ENCODE measurements at regions not wholly inside any gene's neighbourhood (a gene's known extent, or its start where the extent isn't known, plus 50 kb on each side); places are given as distances from the start of the nearest gene placed in this dataset.

DNA sequence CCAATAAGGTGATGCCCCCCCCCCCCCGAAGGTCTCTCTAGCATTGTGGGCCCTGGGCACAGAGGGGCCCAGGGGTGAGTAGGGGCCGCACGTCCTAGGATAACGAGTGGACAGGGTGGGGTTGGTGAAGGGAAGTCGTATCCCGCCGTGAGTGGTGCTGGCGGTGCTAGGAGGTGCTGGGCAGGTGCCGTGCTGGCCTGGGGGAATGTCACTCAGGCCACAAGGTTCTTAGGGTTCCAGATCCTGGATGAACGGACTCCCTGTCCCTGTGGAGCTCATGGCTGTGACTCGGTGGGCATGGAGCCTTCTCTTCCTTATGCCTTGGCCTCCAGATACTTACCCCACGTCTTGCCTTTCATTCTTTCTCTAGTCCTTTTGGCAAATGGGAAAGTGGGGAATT lies 157.4 kb upstream of the SOX1 start:
- Histone ChIP-seq H3K9me3 (ENCODE audit: control insufficient read depth, low read length) (no peaks in the 10 kb centered on the region), H3K4me1 (ENCODE audit: control insufficient read depth, insufficient read depth, low read length) (no peaks in the 10 kb centered on the region), H3K27ac (ENCODE audit: insufficient read depth, low read depth, low read length, poor library complexity, severe bottlenecking) (no peak overlapping the region), H3K27me3 (ENCODE audit: control insufficient read depth, insufficient read depth, low read length, poor library complexity, severe bottlenecking) (no peaks in the 10 kb centered on the region), H3K4me3 (ENCODE audit: insufficient read depth, low read depth, low read length) (no peak overlapping the region), H3K36me3 (ENCODE audit: control insufficient read depth, insufficient read depth, low read length) (no peaks in the 10 kb centered on the region)
- whole genome bisulfite sequencing, 2 experiments = 93 to 94% methylated on average over 12 of the region's 12 CpGs

DNA sequence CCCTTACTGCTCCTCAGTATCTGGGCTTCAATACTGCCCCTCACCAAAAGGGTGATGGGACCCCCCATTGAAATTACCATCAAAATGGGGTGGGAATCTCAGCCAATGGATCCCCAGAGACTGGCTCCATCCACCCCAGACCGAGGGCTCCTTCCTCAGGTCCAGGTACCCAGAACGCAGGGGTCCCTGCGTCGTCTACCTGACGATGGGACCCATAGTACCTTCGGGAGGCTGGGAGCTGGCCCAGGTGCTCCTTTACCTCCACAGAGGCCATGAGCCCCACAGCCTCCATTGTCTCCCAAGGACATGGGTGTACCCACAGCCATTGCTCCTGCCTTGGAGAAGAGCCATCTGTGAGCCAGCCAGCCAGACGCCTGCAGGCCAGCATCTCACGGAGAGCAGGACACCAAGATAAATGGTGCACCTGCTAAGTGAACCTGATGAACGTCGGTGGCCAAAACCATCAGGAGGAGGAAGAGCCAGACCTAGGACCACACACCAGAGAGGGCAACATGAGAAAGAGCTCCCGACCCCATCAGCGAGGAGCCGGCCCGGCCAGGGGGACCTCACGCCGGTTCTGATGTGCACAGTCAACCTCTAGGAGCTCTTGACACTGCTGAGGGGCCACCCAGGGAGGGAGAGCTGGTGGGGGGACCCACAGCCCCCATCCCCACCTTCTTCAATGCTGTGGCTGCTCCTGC lies 156.8 kb upstream of the SOX1 start:
- Histone ChIP-seq H3K27ac (ENCODE audit: insufficient read depth, low read depth, low read length, poor library complexity, severe bottlenecking) (no peak overlapping the region), H3K36me3 (ENCODE audit: control insufficient read depth, insufficient read depth, low read length) (no peaks in the 10 kb centered on the region), H3K9me3 (ENCODE audit: control insufficient read depth, low read length) (no peaks in the 10 kb centered on the region), H3K4me3 (ENCODE audit: insufficient read depth, low read depth, low read length) (no peak overlapping the region), H3K27me3 (ENCODE audit: control insufficient read depth, insufficient read depth, low read length, poor library complexity, severe bottlenecking) (no peaks in the 10 kb centered on the region), H3K4me1 (ENCODE audit: control insufficient read depth, insufficient read depth, low read length) (no peaks in the 10 kb centered on the region)
- 94 to 95% methylated on average over 16 of the region's 16 CpGs for WGBS, 2 experiments

DNA sequence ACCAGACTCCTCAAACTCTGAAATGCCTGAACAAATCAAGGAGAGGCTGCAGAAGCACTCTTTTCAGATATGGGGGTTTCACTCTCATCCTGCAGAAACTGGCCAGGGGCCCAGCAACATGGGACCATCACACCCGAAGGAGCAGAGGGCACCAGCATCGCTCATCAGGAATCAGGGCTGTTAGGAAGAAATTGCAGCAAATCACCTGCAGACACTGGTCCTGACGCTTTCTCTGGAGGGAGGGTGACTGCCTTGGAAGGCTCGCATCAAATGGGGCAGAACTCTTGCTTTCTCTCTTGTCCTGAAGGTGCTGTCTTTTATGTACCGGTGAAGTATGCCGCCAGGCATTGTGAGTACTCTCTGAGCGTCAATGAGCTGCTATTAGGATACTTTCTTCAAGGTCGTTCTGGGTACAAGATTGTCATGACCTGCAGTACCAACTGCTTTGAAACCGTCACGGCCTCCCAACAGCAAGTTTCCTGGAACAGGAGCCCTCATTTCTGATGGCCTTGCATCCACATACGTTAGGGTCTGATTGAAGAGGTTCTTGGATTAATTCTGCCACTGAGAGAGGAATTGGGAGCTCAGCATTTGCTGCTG lies 155.7 kb upstream of the SOX1 start:
- WGBS, 2 experiments = 94% methylated on average over 11 of the region's 11 CpGs
- H3K9me3 ChIP-seq (ENCODE audit: control insufficient read depth, low read length) = no peaks in the 10 kb centered on the region
- H3K27ac ChIP-seq (ENCODE audit: insufficient read depth, low read depth, low read length, poor library complexity, severe bottlenecking) = no peak overlapping the region
- no peak overlapping the region for H3K4me3 ChIP-seq (ENCODE audit: insufficient read depth, low read depth, low read length)
- no peaks in the 10 kb centered on the region for H3K4me1 ChIP-seq (ENCODE audit: control insufficient read depth, insufficient read depth, low read length)
- H3K36me3 ChIP-seq (ENCODE audit: control insufficient read depth, insufficient read depth, low read length) = no peaks in the 10 kb centered on the region
- no peaks in the 10 kb centered on the region for H3K27me3 ChIP-seq (ENCODE audit: control insufficient read depth, insufficient read depth, low read length, poor library complexity, severe bottlenecking)

DNA sequence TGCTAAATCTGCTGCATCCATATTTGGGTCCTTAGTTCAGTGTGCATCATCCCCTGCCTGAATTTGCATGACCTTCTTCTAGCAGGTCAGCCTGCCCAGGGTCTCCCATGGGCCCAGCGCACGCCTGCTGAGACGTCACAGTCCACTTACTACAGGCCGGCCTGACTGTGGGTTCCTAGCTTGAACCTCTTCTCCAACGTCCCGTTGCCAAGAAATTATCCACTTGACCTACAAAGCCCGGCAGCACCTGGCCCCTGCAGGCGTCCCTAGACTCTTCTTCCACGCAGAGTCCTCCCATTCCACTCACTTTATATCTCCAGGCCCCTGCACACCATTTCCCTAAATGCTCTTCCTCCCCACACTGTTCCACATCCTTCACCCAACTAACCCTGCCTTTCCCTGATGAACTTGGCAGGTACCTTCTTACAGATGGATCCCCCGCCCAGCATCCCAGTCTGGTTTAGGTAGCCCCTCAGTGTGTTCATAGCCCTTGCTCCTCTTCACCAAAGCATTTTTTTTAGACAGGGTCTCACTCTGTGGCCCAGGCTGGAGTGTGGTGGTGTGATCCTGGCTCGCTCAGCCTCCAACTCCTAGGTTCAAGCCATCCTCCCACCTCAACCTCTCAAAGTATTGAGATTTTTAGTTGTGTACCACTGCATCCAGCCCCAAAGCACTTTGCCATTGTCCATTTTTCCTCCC lies 155.0 kb upstream of the SOX1 start:
- H3K9me3 ChIP-seq (ENCODE audit: control insufficient read depth, low read length) = no peaks in the 10 kb centered on the region
- WGBS, 2 experiments = 93 to 95% methylated on average over 11 of the region's 11 CpGs
- H3K27me3 ChIP-seq (ENCODE audit: control insufficient read depth, insufficient read depth, low read length, poor library complexity, severe bottlenecking) = no peaks in the 10 kb centered on the region
- H3K4me1 ChIP-seq (ENCODE audit: control insufficient read depth, insufficient read depth, low read length) = no peaks in the 10 kb centered on the region
- H3K36me3 ChIP-seq (ENCODE audit: control insufficient read depth, insufficient read depth, low read length) = no peaks in the 10 kb centered on the region
- no peak overlapping the region for H3K4me3 ChIP-seq (ENCODE audit: insufficient read depth, low read depth, low read length)
- H3K27ac ChIP-seq (ENCODE audit: insufficient read depth, low read depth, low read length, poor library complexity, severe bottlenecking) = no peak overlapping the region

DNA sequence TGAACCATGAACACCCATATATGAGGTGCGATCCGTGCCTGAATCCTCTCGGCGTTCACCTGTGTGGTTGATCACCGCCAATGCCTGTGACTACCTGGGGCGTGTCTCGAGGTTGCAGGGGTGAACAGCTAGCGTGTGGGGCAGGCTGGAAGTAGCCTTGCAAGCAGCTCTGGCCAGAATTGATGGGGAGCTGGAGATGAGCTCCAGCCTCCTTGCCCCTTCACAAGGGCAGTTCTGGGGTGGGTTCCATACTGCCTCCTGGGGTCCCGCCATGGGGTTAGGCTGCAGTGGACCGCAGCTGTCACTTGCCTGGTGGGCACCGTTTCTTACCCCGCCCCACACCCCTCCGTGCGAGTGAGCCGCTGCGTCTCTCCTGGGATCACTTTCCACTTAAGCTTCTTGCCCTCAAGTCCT lies 154.5 kb upstream of the SOX1 start:
- H3K27me3 ChIP-seq (ENCODE audit: control insufficient read depth, insufficient read depth, low read length, poor library complexity, severe bottlenecking) = no peaks in the 10 kb centered on the region
- H3K9me3 ChIP-seq (ENCODE audit: control insufficient read depth, low read length) = no peaks in the 10 kb centered on the region
- H3K4me1 ChIP-seq (ENCODE audit: control insufficient read depth, insufficient read depth, low read length) = no peaks in the 10 kb centered on the region
- 95% methylated on average over 16 of the region's 16 CpGs for WGBS, 2 experiments
- no peak overlapping the region for H3K27ac ChIP-seq (ENCODE audit: insufficient read depth, low read depth, low read length, poor library complexity, severe bottlenecking)
- H3K4me3 ChIP-seq (ENCODE audit: insufficient read depth, low read depth, low read length) = no peak overlapping the region
- no peaks in the 10 kb centered on the region for H3K36me3 ChIP-seq (ENCODE audit: control insufficient read depth, insufficient read depth, low read length)

DNA sequence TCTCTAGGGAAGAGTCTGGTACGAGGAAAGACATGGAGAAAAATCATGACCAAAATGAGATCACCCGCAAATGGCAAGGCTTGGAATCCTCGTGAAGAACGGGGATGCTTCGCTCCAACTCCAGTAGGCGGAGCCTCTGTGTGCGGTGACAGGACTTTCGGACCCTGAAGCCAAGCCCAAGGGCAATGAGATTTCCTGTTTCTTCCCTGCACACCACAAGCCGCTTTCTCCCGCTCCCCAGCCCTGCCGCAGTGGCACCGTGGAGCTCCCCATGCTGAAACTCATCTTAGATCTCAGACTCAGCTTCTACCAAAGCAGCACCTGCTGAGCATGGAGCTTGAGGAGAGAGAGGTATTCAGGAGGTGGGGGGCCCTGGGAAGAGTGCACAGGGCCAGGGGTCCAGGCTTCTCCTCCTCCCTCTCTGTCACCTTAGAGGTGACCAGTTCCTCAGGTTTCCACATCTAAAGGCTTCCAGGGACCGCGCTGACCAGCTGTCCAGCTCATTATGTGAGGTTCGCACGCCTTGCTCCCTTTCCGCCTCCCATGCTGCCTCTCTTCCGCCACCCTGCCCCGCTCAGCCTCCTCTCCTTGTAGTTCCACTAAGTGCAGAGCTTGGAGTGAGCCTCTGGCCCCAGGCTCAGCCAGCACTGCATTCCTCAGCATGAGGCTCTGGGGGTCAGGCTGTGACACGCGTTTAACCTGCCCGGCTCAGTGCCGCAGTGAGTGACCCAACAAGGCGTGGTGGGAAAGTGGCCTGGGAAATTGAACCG lies 153.8 kb upstream of the SOX1 start:
- no peaks in the 10 kb centered on the region for H3K36me3 ChIP-seq (ENCODE audit: control insufficient read depth, insufficient read depth, low read length)
- H3K27ac ChIP-seq (ENCODE audit: insufficient read depth, low read depth, low read length, poor library complexity, severe bottlenecking) = no peak overlapping the region
- H3K27me3 ChIP-seq (ENCODE audit: control insufficient read depth, insufficient read depth, low read length, poor library complexity, severe bottlenecking) = no peaks in the 10 kb centered on the region
- H3K4me1 ChIP-seq (ENCODE audit: control insufficient read depth, insufficient read depth, low read length) = no peaks in the 10 kb centered on the region
- WGBS, 2 experiments = 85 to 87% methylated on average over 25 of the region's 25 CpGs
- H3K4me3 ChIP-seq (ENCODE audit: insufficient read depth, low read depth, low read length) = no peak overlapping the region
- H3K9me3 ChIP-seq (ENCODE audit: control insufficient read depth, low read length) = no peaks in the 10 kb centered on the region

DNA sequence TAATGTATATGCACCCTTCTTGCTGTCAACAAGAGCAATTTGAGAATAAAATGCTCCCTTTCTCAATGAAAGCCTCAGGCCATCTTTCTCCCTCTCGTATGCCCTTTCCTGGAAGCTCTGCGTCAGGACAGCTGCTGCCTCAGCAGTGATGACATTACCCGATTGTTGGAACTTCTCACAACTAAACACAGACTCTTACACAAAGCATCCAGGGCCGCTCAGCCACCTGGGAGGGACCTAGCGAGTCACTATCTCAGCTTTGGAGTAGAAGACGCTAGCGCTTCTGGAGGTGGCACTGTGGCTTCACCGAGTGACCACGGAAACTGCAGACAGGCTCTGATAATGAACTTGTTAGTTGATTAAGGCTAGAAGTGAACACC lies 153.2 kb upstream of the SOX1 start:
- WGBS, 2 experiments = 87 to 95% methylated on average over 9 of the region's 9 CpGs
- Histone ChIP-seq H3K36me3 (ENCODE audit: control insufficient read depth, insufficient read depth, low read length) (no peaks in the 10 kb centered on the region), H3K27ac (ENCODE audit: insufficient read depth, low read depth, low read length, poor library complexity, severe bottlenecking) (no peak overlapping the region)

DNA sequence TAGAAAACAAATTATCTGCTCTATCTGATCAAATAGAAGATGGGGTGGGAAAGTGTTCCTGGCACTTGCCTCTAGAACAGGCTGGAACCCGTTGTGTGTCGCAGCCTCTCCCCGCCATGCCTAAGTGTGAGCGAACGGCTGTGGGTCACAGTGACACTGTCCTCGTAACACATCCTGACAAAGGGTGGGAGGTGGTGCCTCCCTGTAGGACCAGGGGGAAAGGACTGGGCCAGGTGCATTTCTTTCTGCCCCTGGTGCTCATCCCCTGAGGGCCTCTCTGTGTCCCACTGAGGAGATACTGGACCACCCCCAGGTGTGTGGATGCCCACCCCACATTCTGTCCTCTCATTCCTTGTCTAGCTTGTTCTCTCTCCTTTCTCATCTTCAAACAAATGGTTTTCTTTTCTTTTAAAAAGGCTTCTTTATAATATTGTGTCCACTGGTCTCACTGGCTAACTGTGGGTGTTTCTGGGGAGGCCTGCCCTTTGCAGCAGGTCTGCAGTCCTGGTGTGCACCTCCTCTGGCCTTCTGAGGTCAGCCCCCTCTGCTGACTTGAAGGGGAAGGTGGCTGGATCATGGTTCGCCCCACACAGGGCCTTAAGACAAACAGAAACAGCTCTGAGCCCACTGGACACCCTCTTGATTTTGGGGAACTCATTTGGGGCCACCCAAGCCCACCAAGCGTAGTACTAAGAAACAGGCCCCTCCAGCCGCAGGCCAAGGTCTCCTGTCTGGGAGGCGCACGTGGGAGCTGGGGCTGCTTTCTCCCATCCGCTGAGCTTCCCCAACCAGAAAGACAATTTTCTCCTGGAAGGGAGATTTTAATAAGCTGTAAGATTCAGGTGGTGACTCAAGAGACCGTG lies 152.5 kb upstream of the SOX1 start:
- Histone ChIP-seq H3K36me3 (ENCODE audit: control insufficient read depth, insufficient read depth, low read length) (no peaks in the 10 kb centered on the region), H3K9me3 (ENCODE audit: control insufficient read depth, low read length) (no peaks in the 10 kb centered on the region), H3K4me3 (ENCODE audit: insufficient read depth, low read depth, low read length) (no peak overlapping the region), H3K27ac (ENCODE audit: insufficient read depth, low read depth, low read length, poor library complexity, severe bottlenecking) (no peak overlapping the region), H3K4me1 (ENCODE audit: control insufficient read depth, insufficient read depth, low read length) (no peaks in the 10 kb centered on the region), H3K27me3 (ENCODE audit: control insufficient read depth, insufficient read depth, low read length, poor library complexity, severe bottlenecking) (no peaks in the 10 kb centered on the region)
- 95 to 97% methylated on average over 13 of the region's 13 CpGs for WGBS, 2 experiments

More for the DNA sequence above, 153.2 kb upstream of the SOX1 start:
- Histone ChIP-seq H3K4me3 (ENCODE audit: insufficient read depth, low read depth, low read length) (no peak overlapping the region), H3K4me1 (ENCODE audit: control insufficient read depth, insufficient read depth, low read length) (no peaks in the 10 kb centered on the region), H3K9me3 (ENCODE audit: control insufficient read depth, low read length) (no peaks in the 10 kb centered on the region), H3K27me3 (ENCODE audit: control insufficient read depth, insufficient read depth, low read length, poor library complexity, severe bottlenecking) (no peaks in the 10 kb centered on the region)

DNA sequence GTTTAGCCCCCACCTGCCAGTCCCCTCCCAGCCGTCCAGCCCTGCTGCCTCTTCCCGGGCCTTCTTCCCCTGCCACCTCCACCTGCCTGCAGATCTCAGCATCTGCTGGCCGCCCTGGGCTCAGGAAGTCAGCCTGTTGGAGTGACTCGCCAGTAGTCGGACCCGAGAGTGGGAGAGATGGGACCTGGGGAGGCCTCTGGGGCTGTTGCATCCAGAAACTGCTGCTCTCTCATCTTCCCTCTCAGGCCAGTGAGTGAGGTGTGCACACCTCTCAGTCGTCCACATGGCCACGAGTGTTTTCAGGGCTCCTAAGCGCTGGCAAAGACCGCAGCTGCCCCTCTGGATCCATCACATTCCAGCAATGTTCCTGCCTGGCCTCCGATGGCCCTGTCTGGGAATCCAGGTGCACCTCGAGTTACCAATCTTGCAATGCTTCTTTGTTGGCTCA lies 151.8 kb upstream of the SOX1 start:
- Histone ChIP-seq H3K4me3 (ENCODE audit: insufficient read depth, low read depth, low read length) (no peak overlapping the region), H3K27me3 (ENCODE audit: control insufficient read depth, insufficient read depth, low read length, poor library complexity, severe bottlenecking) (no peaks in the 10 kb centered on the region), H3K36me3 (ENCODE audit: control insufficient read depth, insufficient read depth, low read length) (no peaks in the 10 kb centered on the region), H3K4me1 (ENCODE audit: control insufficient read depth, insufficient read depth, low read length) (no peaks in the 10 kb centered on the region), H3K27ac (ENCODE audit: insufficient read depth, low read depth, low read length, poor library complexity, severe bottlenecking) (no peak overlapping the region), H3K9me3 (ENCODE audit: control insufficient read depth, low read length) (no peaks in the 10 kb centered on the region)
- 92 to 93% methylated on average over 12 of the region's 12 CpGs for WGBS, 2 experiments

All from ectodermal cell (in vitro differentiated cells).